HEK293 (cell line): ENCODE measurements at regions not wholly inside any gene's neighbourhood (a gene's known extent, or its start where the extent isn't known, plus 50 kb on each side); places are given as distances from the start of the nearest gene placed in this dataset.

Source experiments
- CTCF ChIP-seq: fragments of 450-650 bp; formaldehyde crosslinking; IDR thresholded peaks from 2 replicates; pipeline ENCODE4 v1.5.1; 2016; ENCODE audit warnings: missing biosample characterization, missing genetic modification characterization
- MYNN ChIP-seq: fragments of 450-650 bp; formaldehyde crosslinking; IDR thresholded peaks from 2 replicates; pipeline ENCODE4 v1.5.1; 2016; ENCODE audit warnings: missing biosample characterization, missing genetic modification characterization, borderline replicate concordance
- RBAK ChIP-seq: fragments of 450-650 bp; formaldehyde crosslinking; IDR thresholded peaks from 2 replicates; pipeline ENCODE4 v1.5.1; 2016; ENCODE audit warnings: missing biosample characterization, missing genetic modification characterization
- REPIN1 ChIP-seq: fragments of 450-650 bp; formaldehyde crosslinking; IDR thresholded peaks from 2 replicates; pipeline ENCODE4 v1.5.1; 2017; ENCODE audit warnings: missing biosample characterization, missing genetic modification characterization, low read depth
- ZEB2 ChIP-seq: fragments of 450-650 bp; formaldehyde crosslinking; IDR thresholded peaks from 2 replicates; pipeline ENCODE4 v1.5.1; 2016; ENCODE audit warnings: missing biosample characterization, missing genetic modification characterization
- ZNF138 ChIP-seq: fragments of 450-650 bp; formaldehyde crosslinking; IDR thresholded peaks from 2 replicates; pipeline ENCODE4 v1.5.1; 2016; ENCODE audit warnings: missing biosample characterization, missing genetic modification characterization, borderline replicate concordance
- ZNF169 ChIP-seq: fragments of 450-650 bp; formaldehyde crosslinking; IDR thresholded peaks from 2 replicates; pipeline ENCODE4 v1.5.1; 2016; ENCODE audit warnings: missing biosample characterization, missing genetic modification characterization
- ZNF274 ChIP-seq, 2 experiments: fragments of 200-500 bp in 1 of 2; fragments of 450-650 bp in 1 of 2; sonication (Bioruptor generic) in 1 of 2; formaldehyde crosslinking in 1 of 2; IDR thresholded peaks; 2 replicates each; pipeline versions ENCODE4 v1.5.1 to v1.6.1; 2014 to 2016; ENCODE audit warnings: borderline replicate concordance in 1 of 2, inconsistent platforms in 1 of 2, low read length in 1 of 2, missing biosample characterization in 1 of 2, missing genetic modification characterization in 1 of 2
- ZNF302 ChIP-seq: fragments of 450-650 bp; formaldehyde crosslinking; IDR thresholded peaks from 2 replicates; pipeline ENCODE4 v1.5.1; 2016; ENCODE audit warnings: missing biosample characterization, missing genetic modification characterization, low read depth
- ZNF335 ChIP-seq: fragments of 450-650 bp; formaldehyde crosslinking; conservative IDR thresholded peaks from 2 replicates; pipeline ENCODE4 v1.5.1; 2016; ENCODE audit warnings: missing biosample characterization, missing genetic modification characterization
- ZNF394 ChIP-seq: fragments of 450-650 bp; formaldehyde crosslinking; IDR thresholded peaks from 2 replicates; pipeline ENCODE4 v1.5.1; 2016; ENCODE audit warnings: missing biosample characterization, missing genetic modification characterization, mild to moderate bottlenecking, moderate library complexity, borderline replicate concordance
- ZNF654 ChIP-seq: fragments of 450-650 bp; formaldehyde crosslinking; IDR thresholded peaks from 2 replicates; pipeline ENCODE4 v1.5.1; 2016; ENCODE audit warnings: low read depth, missing biosample characterization, missing genetic modification characterization
- TF ChIP-seq, protein P1 (sequence below): fragments of 450-650 bp; formaldehyde crosslinking; IDR thresholded peaks from 2 replicates; pipeline ENCODE4 v1.5.1; 2016; ENCODE audit warnings: missing biosample characterization, missing genetic modification characterization
- TF ChIP-seq, protein P2 (sequence below): fragments of 450-650 bp; formaldehyde crosslinking; IDR thresholded peaks from 2 replicates; pipeline ENCODE4 v1.5.1; 2016; ENCODE audit warnings: missing biosample characterization, missing genetic modification characterization

DNA sequence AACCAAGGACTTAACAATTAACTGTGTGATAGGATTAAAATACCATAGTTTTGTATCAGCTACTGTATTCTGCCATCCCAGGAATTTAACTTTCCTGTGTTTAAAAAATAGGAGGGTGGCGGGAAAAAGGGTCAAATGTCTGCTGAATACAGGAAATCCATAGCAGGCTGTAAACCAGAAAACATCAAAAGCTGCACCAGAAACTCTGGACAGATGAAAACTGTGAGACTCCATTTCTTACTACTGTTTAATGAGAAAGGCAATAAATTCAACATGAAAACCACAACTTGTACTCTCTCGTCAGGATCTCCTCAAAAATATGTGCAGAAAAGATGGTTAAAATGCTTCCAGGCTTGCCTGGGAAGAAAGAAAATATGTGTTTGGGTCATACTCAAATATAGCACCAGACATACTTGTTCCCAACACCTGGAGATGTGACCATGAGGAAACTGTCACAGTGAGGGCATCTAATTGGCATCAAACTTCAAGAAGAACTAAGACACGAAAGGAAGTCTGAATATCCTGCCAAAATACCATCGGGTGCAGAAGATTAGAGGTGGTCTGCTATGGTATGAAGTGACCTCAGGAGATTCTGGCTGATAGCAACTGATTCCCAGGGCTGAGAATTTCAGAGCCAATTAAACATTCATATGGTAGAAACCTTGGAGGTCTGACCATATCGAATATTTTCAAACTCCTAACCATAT lies 164.7 kb upstream of the TARS1 start:
- TF ChIP-seq, protein P1, sequence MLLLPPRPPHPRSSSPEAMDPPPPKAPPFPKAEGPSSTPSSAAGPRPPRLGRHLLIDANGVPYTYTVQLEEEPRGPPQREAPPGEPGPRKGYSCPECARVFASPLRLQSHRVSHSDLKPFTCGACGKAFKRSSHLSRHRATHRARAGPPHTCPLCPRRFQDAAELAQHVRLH (tag by site-specific recombination): no peak
- TF ChIP-seq ZNF302 (tag by site-specific recombination) (no peak), CTCF (tag by site-specific recombination) (no peak), MYNN (tag by site-specific recombination) (no peak), ZEB2 (tag by site-specific recombination) (no peak), REPIN1 (tag by site-specific recombination) (no peak), ZNF394 (tag by site-specific recombination) (no peak), ZNF138 (no peak), ZNF274 (IDR thresholded peaks at IDR 0.05; ENCODE audit: low read length) (no peak), ZNF274 (tag by site-specific recombination; IDR thresholded peaks at IDR 0.05; ENCODE audit: borderline replicate concordance) (no peak), RBAK (tag by site-specific recombination) (no peak), ZNF654 (tag by site-specific recombination) (no peak), ZNF169 (tag by site-specific recombination) (no peak), ZNF335 (no peak)
- TF ChIP-seq, protein P2, sequence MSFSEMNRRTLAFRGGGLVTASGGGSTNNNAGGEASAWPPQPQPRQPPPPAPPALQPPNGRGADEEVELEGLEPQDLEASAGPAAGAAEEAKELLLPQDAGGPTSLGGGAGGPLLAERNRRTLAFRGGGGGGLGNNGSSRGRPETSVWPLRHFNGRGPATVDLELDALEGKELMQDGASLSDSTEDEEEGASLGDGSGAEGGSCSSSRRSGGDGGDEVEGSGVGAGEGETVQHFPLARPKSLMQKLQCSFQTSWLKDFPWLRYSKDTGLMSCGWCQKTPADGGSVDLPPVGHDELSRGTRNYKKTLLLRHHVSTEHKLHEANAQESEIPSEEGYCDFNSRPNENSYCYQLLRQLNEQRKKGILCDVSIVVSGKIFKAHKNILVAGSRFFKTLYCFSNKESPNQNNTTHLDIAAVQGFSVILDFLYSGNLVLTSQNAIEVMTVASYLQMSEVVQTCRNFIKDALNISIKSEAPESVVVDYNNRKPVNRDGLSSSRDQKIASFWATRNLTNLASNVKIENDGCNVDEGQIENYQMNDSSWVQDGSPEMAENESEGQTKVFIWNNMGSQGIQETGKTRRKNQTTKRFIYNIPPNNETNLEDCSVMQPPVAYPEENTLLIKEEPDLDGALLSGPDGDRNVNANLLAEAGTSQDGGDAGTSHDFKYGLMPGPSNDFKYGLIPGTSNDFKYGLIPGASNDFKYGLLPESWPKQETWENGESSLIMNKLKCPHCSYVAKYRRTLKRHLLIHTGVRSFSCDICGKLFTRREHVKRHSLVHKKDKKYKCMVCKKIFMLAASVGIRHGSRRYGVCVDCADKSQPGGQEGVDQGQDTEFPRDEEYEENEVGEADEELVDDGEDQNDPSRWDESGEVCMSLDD (tag by site-specific recombination): no peak
